HUES48 (cell line): ENCODE measurements at regions not wholly inside any gene's neighbourhood (a gene's known extent, or its start where the extent isn't known, plus 50 kb on each side); places are given as distances from the start of the nearest gene placed in this dataset.

Source experiments
- H3K27ac ChIP-seq: one replicate; pipeline ENCODE4 v1.7.0; 2013; ENCODE audit warnings: low read depth, low read length, inconsistent platforms
- H3K27me3 ChIP-seq: 2 replicates; pipeline ENCODE4 v1.6.1; 2013; ENCODE audit warnings: mild to moderate bottlenecking, low read length; ENCODE audit not compliant: control insufficient read depth, insufficient read depth
- H3K36me3 ChIP-seq: 2 replicates; pipeline ENCODE4 v1.6.1; 2013; ENCODE audit warnings: low read length; ENCODE audit not compliant: control insufficient read depth, insufficient read depth
- H3K4me1 ChIP-seq: 2 replicates; pipeline ENCODE4 v1.6.1; 2013; ENCODE audit warnings: mild to moderate bottlenecking, low read length; ENCODE audit not compliant: control insufficient read depth, insufficient read depth
- H3K4me3 ChIP-seq: 2 replicates; pipeline ENCODE4 v1.5.1; 2013; ENCODE audit warnings: mild to moderate bottlenecking, low read depth, low read length
- H3K9ac ChIP-seq: 2 replicates; pipeline ENCODE4 v1.6.1; 2013; ENCODE audit warnings: mild to moderate bottlenecking, low read depth, low read length, moderate library complexity
- H3K9me3 ChIP-seq: 2 replicates; pipeline ENCODE4 v1.6.1; 2013; ENCODE audit warnings: low read length; ENCODE audit not compliant: control insufficient read depth, insufficient read depth

DNA sequence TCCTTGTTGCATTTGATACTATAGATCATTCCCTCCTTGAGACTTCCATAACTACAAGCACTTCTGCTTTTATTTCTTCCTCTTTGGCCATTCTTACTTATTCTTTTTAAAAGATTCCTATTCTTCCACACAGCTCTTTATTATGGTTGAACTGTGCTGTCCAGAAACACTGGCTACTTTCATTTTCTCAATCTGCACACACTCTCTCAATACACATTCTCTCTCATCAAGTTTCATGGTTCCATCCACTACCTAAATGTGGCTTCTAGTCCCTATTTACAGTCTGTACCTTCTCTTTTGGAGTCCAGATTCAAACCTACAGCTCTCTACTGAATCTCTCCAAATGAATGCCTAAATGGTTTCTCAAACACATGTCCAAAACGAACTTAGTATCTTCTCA is 214.3 kb upstream of the RSPO3 start:
- Histone ChIP-seq H3K9me3 (no peaks in the 10 kb centered on the region), H3K27ac (no peak overlapping the region), H3K27me3 (no peaks in the 10 kb centered on the region), H3K36me3 (no peaks in the 10 kb centered on the region), H3K4me1 (no peaks in the 10 kb centered on the region), H3K9ac (no peak overlapping the region), H3K4me3 (no peak overlapping the region)

- no peaks in the 10 kb centered on the region for H3K4me1 ChIP-seq
- H3K27ac ChIP-seq, result no peak overlapping the region
- H3K9ac ChIP-seq, result no peak overlapping the region
- H3K36me3 ChIP-seq, result no peaks in the 10 kb centered on the region
- no peak overlapping the region for H3K4me3 ChIP-seq
- no peaks in the 10 kb centered on the region for H3K9me3 ChIP-seq
- H3K27me3 ChIP-seq, result no peaks in the 10 kb centered on the region
Measured at GRCh38 chr6:126905917-126906316, 212.6 kb upstream of the RSPO3 start.

DNA sequence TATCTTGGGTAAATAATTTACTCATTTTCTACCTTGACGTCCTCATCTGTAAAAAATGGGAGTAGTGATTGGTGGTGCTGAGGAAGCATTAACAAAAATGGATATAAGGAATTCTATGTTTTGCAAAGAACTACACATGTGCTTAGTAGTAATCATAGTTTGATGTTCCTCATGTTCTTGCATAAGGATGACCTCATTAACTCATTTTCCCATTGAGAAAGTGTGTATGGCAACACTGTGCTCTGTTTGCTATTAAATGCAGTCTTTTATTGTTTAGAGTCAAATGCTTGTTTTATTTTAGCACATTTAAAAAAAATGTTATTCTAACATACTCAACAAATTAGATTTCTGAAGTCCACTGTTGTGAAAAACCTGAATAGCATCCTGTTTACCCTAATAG is 211.2 kb upstream of the RSPO3 start:
- H3K9ac ChIP-seq, result no peak overlapping the region
- H3K4me1 ChIP-seq, result no peaks in the 10 kb centered on the region
- H3K4me3 ChIP-seq, result no peak overlapping the region
- H3K36me3 ChIP-seq, result no peaks in the 10 kb centered on the region
- no peak overlapping the region for H3K27ac ChIP-seq
- H3K27me3 ChIP-seq, result no peaks in the 10 kb centered on the region
- H3K9me3 ChIP-seq, result no peaks in the 10 kb centered on the region

- H3K9ac ChIP-seq, result no peak overlapping the region
- H3K4me3 ChIP-seq, result no peak overlapping the region
- no peak overlapping the region for H3K27ac ChIP-seq
- H3K36me3 ChIP-seq, result no peaks in the 10 kb centered on the region
- H3K9me3 ChIP-seq, result no peaks in the 10 kb centered on the region
- no peaks in the 10 kb centered on the region for H3K27me3 ChIP-seq
- no peaks in the 10 kb centered on the region for H3K4me1 ChIP-seq
Measured at GRCh38 chr6:126907996-126908395, 210.5 kb upstream of the RSPO3 start.

- H3K36me3 ChIP-seq, result no peaks in the 10 kb centered on the region
- H3K9me3 ChIP-seq, result no peaks in the 10 kb centered on the region
- H3K27ac ChIP-seq, result no peak overlapping the region
- no peak overlapping the region for H3K4me3 ChIP-seq
- H3K4me1 ChIP-seq, result no peaks in the 10 kb centered on the region
- no peak overlapping the region for H3K9ac ChIP-seq
- H3K27me3 ChIP-seq, result no peaks in the 10 kb centered on the region
Measured at GRCh38 chr6:126909493-126909892, 209.0 kb upstream of the RSPO3 start.

DNA sequence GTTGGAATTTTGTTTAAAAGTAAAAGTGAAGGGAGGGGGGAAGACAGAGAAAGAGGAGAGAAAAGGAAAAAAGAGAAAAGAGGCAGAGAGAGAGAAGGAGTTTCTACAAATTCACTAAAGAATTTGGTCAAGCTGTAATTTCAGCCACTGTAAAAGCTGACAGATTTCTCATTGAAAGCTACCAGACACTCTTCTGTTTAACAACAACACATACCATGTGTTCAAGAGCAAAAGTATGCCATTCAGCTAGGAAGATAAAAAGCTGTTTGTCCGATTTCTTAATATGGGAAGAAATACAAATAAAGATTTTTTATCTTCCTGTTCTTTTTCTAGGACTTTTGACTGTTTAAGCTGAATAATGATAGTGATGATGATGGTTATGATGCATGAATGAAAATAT is 204.8 kb upstream of the RSPO3 start:
- H3K4me3 ChIP-seq, result no peak overlapping the region
- H3K27ac ChIP-seq, result no peak overlapping the region
- H3K27me3 ChIP-seq, result no peaks in the 10 kb centered on the region
- H3K36me3 ChIP-seq, result no peaks in the 10 kb centered on the region
- H3K9ac ChIP-seq, result no peak overlapping the region
- peaks cover 6% of the 10 kb centered on the region; the same call in 1 of the 2 replicates for H3K4me1 ChIP-seq
- no peaks in the 10 kb centered on the region for H3K9me3 ChIP-seq

GRCh38 chr6:126914172-126914571 is 204.3 kb upstream of the RSPO3 start:
- no peaks in the 10 kb centered on the region for H3K9me3 ChIP-seq
- H3K4me1 ChIP-seq, result peaks cover 6% of the 10 kb centered on the region; the same call in 1 of the 2 replicates
- no peak overlapping the region for H3K27ac ChIP-seq
- H3K4me3 ChIP-seq, result no peak overlapping the region
- no peaks in the 10 kb centered on the region for H3K27me3 ChIP-seq
- H3K36me3 ChIP-seq, result no peaks in the 10 kb centered on the region
- H3K9ac ChIP-seq, result no peak overlapping the region

- H3K27me3 ChIP-seq, result no peaks in the 10 kb centered on the region
- no peaks in the 10 kb centered on the region for H3K36me3 ChIP-seq
- H3K27ac ChIP-seq, result no peak overlapping the region
- no peak overlapping the region for H3K4me3 ChIP-seq
- peaks cover 6% of the 10 kb centered on the region; the same call in 1 of the 2 replicates for H3K4me1 ChIP-seq
- no peaks in the 10 kb centered on the region for H3K9me3 ChIP-seq
- H3K9ac ChIP-seq, result no peak overlapping the region
Measured at GRCh38 chr6:126914801-126915200, 203.7 kb upstream of the RSPO3 start.

DNA sequence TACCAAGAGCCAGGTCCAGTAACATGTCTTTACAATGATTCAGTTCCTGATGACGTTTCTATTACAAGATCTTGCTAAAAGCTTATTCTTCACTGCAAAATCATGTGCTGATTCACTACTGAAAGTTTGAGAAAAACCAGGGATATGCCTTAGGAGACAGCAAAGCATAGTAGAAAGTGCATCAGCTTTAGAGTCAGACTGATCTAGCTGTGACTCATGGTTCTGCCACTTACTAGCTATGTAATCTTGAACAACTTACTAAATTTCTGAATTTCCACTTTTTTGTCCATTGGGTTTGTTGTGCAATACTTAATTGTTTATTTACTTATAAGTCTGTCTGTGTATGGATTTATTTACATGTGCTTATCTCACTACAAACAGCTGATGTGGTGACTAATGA is 198.5 kb upstream of the RSPO3 start:
- Histone ChIP-seq H3K9me3 (no peaks in the 10 kb centered on the region), H3K27me3 (no peaks in the 10 kb centered on the region), H3K4me3 (no peak overlapping the region), H3K27ac (no peak overlapping the region), H3K36me3 (no peaks in the 10 kb centered on the region), H3K9ac (no peak overlapping the region), H3K4me1 (peaks cover 6% of the 10 kb centered on the region; the same call in 1 of the 2 replicates)

- Histone ChIP-seq H3K4me1 (peaks cover 3% of the 10 kb centered on the region), H3K9ac (no peak overlapping the region), H3K36me3 (no peaks in the 10 kb centered on the region)
Measured at GRCh38 chr6:126923807-126924206, 194.7 kb upstream of the RSPO3 start.

DNA sequence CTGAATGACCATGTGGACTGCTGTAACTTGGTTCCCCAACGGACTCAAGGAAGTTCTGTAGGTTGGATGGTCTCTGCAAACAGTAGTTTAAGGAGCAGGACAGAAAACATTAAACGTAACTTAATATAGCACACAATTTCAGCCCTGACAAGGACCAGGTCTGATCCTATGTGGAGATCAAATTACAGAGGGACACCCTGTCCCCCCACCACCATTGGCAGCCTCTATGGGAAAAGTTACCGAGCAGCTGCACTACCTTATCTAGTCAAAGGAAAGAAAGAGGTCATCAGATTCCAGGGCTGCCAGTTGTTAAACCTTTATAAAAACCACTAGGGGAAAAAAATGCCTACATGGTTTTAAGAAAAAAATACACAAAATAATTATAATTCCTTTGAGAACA is 191.5 kb upstream of the RSPO3 start:
- H3K36me3 ChIP-seq, result no peaks in the 10 kb centered on the region
- H3K27ac ChIP-seq, result no peak overlapping the region
- H3K27me3 ChIP-seq, result no peaks in the 10 kb centered on the region
- no peak overlapping the region for H3K9ac ChIP-seq
- H3K4me1 ChIP-seq, result peaks cover 3% of the 10 kb centered on the region
- H3K9me3 ChIP-seq, result no peaks in the 10 kb centered on the region
- H3K4me3 ChIP-seq, result no peak overlapping the region

More at GRCh38 chr6:126923807-126924206, 194.7 kb upstream of the RSPO3 start:
- Histone ChIP-seq H3K27ac (no peak overlapping the region), H3K27me3 (no peaks in the 10 kb centered on the region), H3K4me3 (no peak overlapping the region), H3K9me3 (no peaks in the 10 kb centered on the region)

- H3K36me3 ChIP-seq, result no peaks in the 10 kb centered on the region
- no peaks in the 10 kb centered on the region for H3K27me3 ChIP-seq
- peaks cover 3% of the 10 kb centered on the region for H3K4me1 ChIP-seq
- H3K9me3 ChIP-seq, result no peaks in the 10 kb centered on the region
- H3K9ac ChIP-seq, result no peak overlapping the region
- H3K27ac ChIP-seq, result no peak overlapping the region
- no peak overlapping the region for H3K4me3 ChIP-seq
Measured at GRCh38 chr6:126927841-126928240, 190.6 kb upstream of the RSPO3 start.
